MM.1S (cell line): ENCODE measurements at regions not wholly inside any gene's neighbourhood (a gene's known extent, or its start where the extent isn't known, plus 50 kb on each side); places are given as distances from the start of the nearest gene placed in this dataset.

Source experiments
- EZH2 ChIP-seq: fragments of 300-600 bp; sonication (generic); optimal IDR thresholded peaks from 2 replicates; pipeline ENCODE3; 2017; ENCODE audit warnings: low read depth, mild to moderate bottlenecking, antibody characterized with exemption, low read length, mixed read lengths
- EZH2phosphoT487 ChIP-seq: fragments of 300-600 bp; sonication (generic); IDR thresholded peaks from 2 replicates; pipeline ENCODE4 v1.6.1; 2018; ENCODE audit warnings: antibody characterized with exemption, low read length
- TF ChIP-seq, protein P1 (sequence below): fragments of 300-600 bp; sonication (generic); IDR thresholded peaks from 2 replicates; pipeline ENCODE4 v1.5.1; 2016; ENCODE audit warnings: antibody characterized with exemption, low read length, mixed read lengths

DNA sequence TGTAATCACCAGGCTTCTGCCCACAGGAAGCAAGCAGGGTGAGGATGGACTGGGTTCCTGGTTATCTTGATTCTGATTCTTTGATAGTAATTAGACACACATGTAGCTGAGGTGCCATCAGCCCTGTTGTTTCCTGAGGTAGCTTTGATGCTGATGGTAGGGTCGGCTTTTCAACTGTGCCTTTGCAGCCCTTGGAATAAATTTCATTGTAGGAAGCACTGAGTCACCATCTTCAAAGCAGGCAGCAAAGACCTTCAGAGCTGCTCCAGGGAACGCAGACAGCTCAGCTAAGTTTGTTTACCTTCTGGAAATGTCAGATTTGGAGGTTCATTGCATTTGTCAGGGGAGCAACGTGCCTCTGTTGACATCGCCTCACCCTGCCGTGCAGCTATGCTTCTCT is 135.4 kb downstream of the ASMT start:
- TF ChIP-seq EZH2phosphoT487, result no peak
- TF ChIP-seq EZH2, result no peak
- TF ChIP-seq, protein P1, sequence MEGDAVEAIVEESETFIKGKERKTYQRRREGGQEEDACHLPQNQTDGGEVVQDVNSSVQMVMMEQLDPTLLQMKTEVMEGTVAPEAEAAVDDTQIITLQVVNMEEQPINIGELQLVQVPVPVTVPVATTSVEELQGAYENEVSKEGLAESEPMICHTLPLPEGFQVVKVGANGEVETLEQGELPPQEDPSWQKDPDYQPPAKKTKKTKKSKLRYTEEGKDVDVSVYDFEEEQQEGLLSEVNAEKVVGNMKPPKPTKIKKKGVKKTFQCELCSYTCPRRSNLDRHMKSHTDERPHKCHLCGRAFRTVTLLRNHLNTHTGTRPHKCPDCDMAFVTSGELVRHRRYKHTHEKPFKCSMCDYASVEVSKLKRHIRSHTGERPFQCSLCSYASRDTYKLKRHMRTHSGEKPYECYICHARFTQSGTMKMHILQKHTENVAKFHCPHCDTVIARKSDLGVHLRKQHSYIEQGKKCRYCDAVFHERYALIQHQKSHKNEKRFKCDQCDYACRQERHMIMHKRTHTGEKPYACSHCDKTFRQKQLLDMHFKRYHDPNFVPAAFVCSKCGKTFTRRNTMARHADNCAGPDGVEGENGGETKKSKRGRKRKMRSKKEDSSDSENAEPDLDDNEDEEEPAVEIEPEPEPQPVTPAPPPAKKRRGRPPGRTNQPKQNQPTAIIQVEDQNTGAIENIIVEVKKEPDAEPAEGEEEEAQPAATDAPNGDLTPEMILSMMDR, result no peak
